ENCODE measurements at regions not wholly inside any gene's neighbourhood (a gene's known extent, or its start where the extent isn't known, plus 50 kb on each side); places are given as distances from the start of the nearest gene placed in this dataset.
"Not testable (repeated sequence)": the region's sequence is repeated elsewhere in the genome, so short reads cannot be mapped to it uniquely, and the experiment has no call there.

- H3K9me3 Mint-ChIP-seq, H3K27ac Mint-ChIP-seq, H3K36me3 Mint-ChIP-seq: not testable (repeated sequence)
- ATAC-seq (peak; percentile 95), DNase-seq (ENCODE audit: low spot score in 2 of 2) (peak in 1 of 2 donors; percentile 71)
Measured at GRCh38 chr5:1653698-1654651, 130.2 kb upstream of the LPCAT1 start.

GRCh38 chr5:1652873-1653697 lies 129.3 kb upstream of the LPCAT1 start:
- Mint-ChIP-seq H3K27ac (no peak overlapping the region), H3K9me3 (no peaks in the 10 kb centered on the region), H3K36me3 (no peaks in the 10 kb centered on the region)
- no peak for DNase-seq (ENCODE audit: low spot score in 2 of 2)
- ATAC-seq: peak in 1 of 2 donors; percentile 59

- Mint-ChIP-seq H3K36me3 (no peaks in the 10 kb centered on the region), H3K9me3 (no peaks in the 10 kb centered on the region), H3K27ac (no peak overlapping the region)
- peak in 1 of 2 donors; percentile 52 for DNase-seq (ENCODE audit: low spot score in 2 of 2)
- no peak for ATAC-seq
Measured at GRCh38 chr5:1651971-1652872, 128.5 kb upstream of the LPCAT1 start.

GRCh38 chr5:1651250-1651649 lies 127.5 kb upstream of the LPCAT1 start:
- no peak overlapping the region for H3K27ac Mint-ChIP-seq
- ATAC-seq (no peak), DNase-seq (ENCODE audit: low spot score in 2 of 2) (no peak)
- no peaks in the 10 kb centered on the region for H3K36me3 Mint-ChIP-seq
- H3K9me3 Mint-ChIP-seq: no peaks in the 10 kb centered on the region

GRCh38 chr5:1649554-1649953 lies 125.8 kb upstream of the LPCAT1 start:
- H3K27ac Mint-ChIP-seq: no peak overlapping the region
- ATAC-seq (no peak), DNase-seq (ENCODE audit: low spot score in 2 of 2) (no peak)
- no peaks in the 10 kb centered on the region for H3K36me3 Mint-ChIP-seq
- H3K9me3 Mint-ChIP-seq: no peaks in the 10 kb centered on the region

GRCh38 chr5:1648806-1649205 lies 125.0 kb upstream of the LPCAT1 start:
- ATAC-seq: no peak
- Mint-ChIP-seq H3K27ac (no peak overlapping the region), H3K9me3 (no peaks in the 10 kb centered on the region), H3K36me3 (no peaks in the 10 kb centered on the region)
- no peak for DNase-seq (ENCODE audit: low spot score in 2 of 2)

- DNase-seq (ENCODE audit: low spot score in 2 of 2) (peak in 1 of 2 donors; percentile 47), ATAC-seq (no peak)
- no peak overlapping the region for H3K27ac Mint-ChIP-seq
- no peaks in the 10 kb centered on the region for H3K36me3 Mint-ChIP-seq
- H3K9me3 Mint-ChIP-seq: no peaks in the 10 kb centered on the region
Measured at GRCh38 chr5:1647580-1647979, 123.8 kb upstream of the LPCAT1 start.

GRCh38 chr5:1644810-1645571 lies 121.2 kb upstream of the LPCAT1 start:
- Mint-ChIP-seq H3K36me3 (no peaks in the 10 kb centered on the region), H3K27ac (no peak overlapping the region), H3K9me3 (no peaks in the 10 kb centered on the region)
- DNase-seq (ENCODE audit: low spot score in 2 of 2): peak; percentile 62 to 79
- ATAC-seq: peak; percentile 90

GRCh38 chr5:1644393-1644809 lies 120.6 kb upstream of the LPCAT1 start:
- not testable (repeated sequence) for H3K27ac Mint-ChIP-seq; H3K36me3 Mint-ChIP-seq; ATAC-seq; H3K9me3 Mint-ChIP-seq; DNase-seq (ENCODE audit: low spot score in 2 of 2)

GRCh38 chr5:1643651-1644392 lies 120.1 kb upstream of the LPCAT1 start:
- DNase-seq (ENCODE audit: low spot score in 2 of 2): peak in 1 of 2 donors; percentile 34
- no peaks in the 10 kb centered on the region for H3K36me3 Mint-ChIP-seq
- no peak for ATAC-seq
- no peaks in the 10 kb centered on the region for H3K9me3 Mint-ChIP-seq
- no peak overlapping the region for H3K27ac Mint-ChIP-seq

GRCh38 chr5:1642621-1643061 lies 118.9 kb upstream of the LPCAT1 start:
- ATAC-seq: no peak
- H3K27ac Mint-ChIP-seq: no peak overlapping the region
- H3K9me3 Mint-ChIP-seq: no peaks in the 10 kb centered on the region
- no peaks in the 10 kb centered on the region for H3K36me3 Mint-ChIP-seq
- DNase-seq (ENCODE audit: low spot score in 2 of 2): peak in 1 of 2 donors; percentile 47

GRCh38 chr5:1642221-1642620 lies 118.5 kb upstream of the LPCAT1 start:
- ATAC-seq (no peak), DNase-seq (ENCODE audit: low spot score in 2 of 2) (no peak)
- no peaks in the 10 kb centered on the region for H3K9me3 Mint-ChIP-seq
- no peaks in the 10 kb centered on the region for H3K36me3 Mint-ChIP-seq
- no peak overlapping the region for H3K27ac Mint-ChIP-seq

- Mint-ChIP-seq H3K9me3 (no peaks in the 10 kb centered on the region), H3K36me3 (no peaks in the 10 kb centered on the region), H3K27ac (no peak overlapping the region)
- DNase-seq (ENCODE audit: low spot score in 2 of 2): peak; percentile 65 to 74
- peak; percentile 80 to 82 for ATAC-seq
Measured at GRCh38 chr5:1641560-1642166, 117.9 kb upstream of the LPCAT1 start.

- no peak overlapping the region for H3K27ac Mint-ChIP-seq
- ATAC-seq (no peak), DNase-seq (ENCODE audit: low spot score in 2 of 2) (no peak)
- H3K36me3 Mint-ChIP-seq: no peaks in the 10 kb centered on the region
- no peaks in the 10 kb centered on the region for H3K9me3 Mint-ChIP-seq
Measured at GRCh38 chr5:1641041-1641440, 117.3 kb upstream of the LPCAT1 start.

- H3K36me3 Mint-ChIP-seq: no peaks in the 10 kb centered on the region
- no peaks in the 10 kb centered on the region for H3K9me3 Mint-ChIP-seq
- ATAC-seq (no peak), DNase-seq (ENCODE audit: low spot score in 2 of 2) (no peak)
- H3K27ac Mint-ChIP-seq: no peak overlapping the region
Measured at GRCh38 chr5:1640421-1640881, 116.7 kb upstream of the LPCAT1 start.

Data from activated naive CD4-positive, alpha-beta T cell treated with anti-CD3 and anti-CD28 coated beads, Interleukin-2, amount 50 U/mL, for 72 hours (primary cell).